ENCODE measurements at regions not wholly inside any gene's neighbourhood (a gene's known extent, or its start where the extent isn't known, plus 50 kb on each side); places are given as distances from the start of the nearest gene placed in this dataset.
A peak's percentile ranks its signal among the peaks of the same experiment; 100 is the strongest.

GRCh38 chr18:75130591-75131328, 78.2 kb downstream of the PTGR3 start:
- DNase-seq (ENCODE audit: low read depth) = no peak
- peak; percentile 28 for TF ChIP-seq CTCF (conservative IDR thresholded peaks at IDR 0.05; ENCODE audit: low read depth, low read length)

GRCh38 chr18:75129717-75130477, 79.0 kb downstream of the PTGR3 start:
- TF ChIP-seq CTCF (conservative IDR thresholded peaks at IDR 0.05; ENCODE audit: low read depth, low read length) = no peak
- no peak overlapping the region for H3K4me3 ChIP-seq (ENCODE audit: low read length)
- DNase-seq (ENCODE audit: low read depth) = no peak

More at GRCh38 chr18:75130591-75131328, 78.2 kb downstream of the PTGR3 start:
- H3K4me3 ChIP-seq (ENCODE audit: low read length) = no peak overlapping the region

GRCh38 chr18:75128911-75129716, 79.8 kb downstream of the PTGR3 start:
- no peak for TF ChIP-seq CTCF (conservative IDR thresholded peaks at IDR 0.05; ENCODE audit: low read depth, low read length)
- no peak for DNase-seq (ENCODE audit: low read depth)
- H3K4me3 ChIP-seq (ENCODE audit: low read length) = no peak overlapping the region

GRCh38 chr18:75128051-75128605, 80.8 kb downstream of the PTGR3 start:
- no peak overlapping the region for H3K4me3 ChIP-seq (ENCODE audit: low read length)
- no peak for TF ChIP-seq CTCF (conservative IDR thresholded peaks at IDR 0.05; ENCODE audit: low read depth, low read length)
- no peak for DNase-seq (ENCODE audit: low read depth)

- DNase-seq (ENCODE audit: low read depth) = peak; percentile 54
- H3K4me3 ChIP-seq (ENCODE audit: low read length) = no peak overlapping the region
- TF ChIP-seq CTCF (conservative IDR thresholded peaks at IDR 0.05; ENCODE audit: low read depth, low read length) = no peak
These were observed 81.6 kb downstream of the PTGR3 start for GRCh38 chr18:75127143-75128021.
